Esophagus muscularis mucosa (tissue), 3 donors: ENCODE measurements at regions not wholly inside any gene's neighbourhood (a gene's known extent, or its start where the extent isn't known, plus 50 kb on each side); places are given as distances from the start of the nearest gene placed in this dataset.

Experiments
- CTCF ChIP-seq, 3 experiments: fragments of 200-600 bp in 2 of 3; fragments of 450-650 bp in 1 of 3; sonication (generic) in 2 of 3; IDR thresholded peaks; one replicate each; pipeline ENCODE4 v1.5.1; 2017 to 2019; ENCODE audit warnings: antibody characterized with exemption in 3 of 3, mild to moderate bottlenecking in 2 of 3, moderate library complexity in 1 of 3
- POLR2AphosphoS5 ChIP-seq, 2 donors: sonication (generic); formaldehyde crosslinking; IDR thresholded peaks; one replicate each; pipeline ENCODE4 v1.6.1; 2017; ENCODE audit warnings: antibody characterized with exemption in 2 of 2

GRCh38 chr10:9554321-9554720, 1463.4 kb upstream of the CELF2 start:
- TF ChIP-seq CTCF (IDR thresholded peaks at IDR 0.05), result no peak
- TF ChIP-seq POLR2AphosphoS5 (IDR thresholded peaks at IDR 0.05), result no peak
